ENCODE measurements at regions not wholly inside any gene's neighbourhood (a gene's known extent, or its start where the extent isn't known, plus 50 kb on each side); places are given as distances from the start of the nearest gene placed in this dataset.
"Not testable (repeated sequence)": the region's sequence is repeated elsewhere in the genome, so short reads cannot be mapped to it uniquely, and the experiment has no call there.

- H3K9me3 Mint-ChIP-seq: no peaks in the 10 kb centered on the region
- DNase-seq: no peak
- no peak overlapping the region for H3K4me3 Mint-ChIP-seq
- no peaks in the 10 kb centered on the region for H3K36me3 Mint-ChIP-seq
- no peaks in the 10 kb centered on the region for H3K27me3 Mint-ChIP-seq
- ChIA-PET CTCF (no interaction called here), POLR2A (no interaction called here)
- intact Hi-C loops (cut with micrococcal nuclease): no loop called here
- H3K4me1 Mint-ChIP-seq (ENCODE audit: low read depth): no peaks in the 10 kb centered on the region
- no peak overlapping the region for H3K27ac Mint-ChIP-seq
These were observed 50.8 kb upstream of the PCSK1 start for GRCh38 chr5:96483878-96484277.

GRCh38 chr5:96487859-96488258 is 54.8 kb upstream of the PCSK1 start:
- Mint-ChIP-seq H3K9me3 (no peaks in the 10 kb centered on the region), H3K4me1 (ENCODE audit: low read depth) (no peaks in the 10 kb centered on the region), H3K4me3 (no peak overlapping the region), H3K36me3 (no peaks in the 10 kb centered on the region), H3K27ac (no peak overlapping the region), H3K27me3 (peaks cover 2% of the 10 kb centered on the region)
- intact Hi-C loops (cut with micrococcal nuclease): no loop called here
- ChIA-PET CTCF (no interaction called here), POLR2A (no interaction called here)
- no peak for DNase-seq

GRCh38 chr5:96489532-96489931 is 56.5 kb upstream of the PCSK1 start:
- no peaks in the 10 kb centered on the region for H3K36me3 Mint-ChIP-seq
- H3K27ac Mint-ChIP-seq: no peak overlapping the region
- no peak overlapping the region for H3K4me3 Mint-ChIP-seq
- no peaks in the 10 kb centered on the region for H3K4me1 Mint-ChIP-seq (ENCODE audit: low read depth)
- DNase-seq: no peak
- intact Hi-C loops (cut with micrococcal nuclease): no loop called here
- ChIA-PET POLR2A (interaction anchor here (1.0 kb wide), 1 partner anchor 13 kb away, joined by 4 read pairs; no protein-coding TSS in a partner anchor), CTCF (interaction anchor here (2.0 kb wide), 1 partner anchor 112 kb away, joined by 5 read pairs; no protein-coding TSS in a partner anchor)
- H3K27me3 Mint-ChIP-seq: peaks cover 2% of the 10 kb centered on the region
- no peaks in the 10 kb centered on the region for H3K9me3 Mint-ChIP-seq

- intact Hi-C loops (cut with micrococcal nuclease): no loop called here
- Mint-ChIP-seq H3K36me3 (no peaks in the 10 kb centered on the region), H3K9me3 (no peaks in the 10 kb centered on the region), H3K27me3 (peaks cover 2% of the 10 kb centered on the region), H3K27ac (no peak overlapping the region), H3K4me3 (no peak overlapping the region), H3K4me1 (ENCODE audit: low read depth) (no peaks in the 10 kb centered on the region)
- CTCF ChIA-PET: no interaction called here
- POLR2A ChIA-PET: no interaction called here
- DNase-seq: no peak
These were observed 59.5 kb upstream of the PCSK1 start for GRCh38 chr5:96492459-96493047.

GRCh38 chr5:96493219-96493790 is 60.3 kb upstream of the PCSK1 start:
- CTCF ChIA-PET: no interaction called here

GRCh38 chr5:96495412-96495811 is 62.4 kb upstream of the PCSK1 start:
- H3K27ac Mint-ChIP-seq; H3K9me3 Mint-ChIP-seq; H3K4me3 Mint-ChIP-seq; intact Hi-C loops (cut with micrococcal nuclease); CTCF ChIA-PET; POLR2A ChIA-PET; H3K4me1 Mint-ChIP-seq (ENCODE audit: low read depth); H3K36me3 Mint-ChIP-seq; H3K27me3 Mint-ChIP-seq; DNase-seq: not testable (repeated sequence)

More at GRCh38 chr5:96493219-96493790, 60.3 kb upstream of the PCSK1 start:
- Mint-ChIP-seq H3K36me3 (no peaks in the 10 kb centered on the region), H3K9me3 (no peaks in the 10 kb centered on the region), H3K27ac (no peak overlapping the region), H3K27me3 (peaks cover 2% of the 10 kb centered on the region), H3K4me3 (no peak overlapping the region), H3K4me1 (ENCODE audit: low read depth) (no peaks in the 10 kb centered on the region)
- intact Hi-C loops (cut with micrococcal nuclease): no loop called here
- DNase-seq: no peak
- POLR2A ChIA-PET: no interaction called here

GRCh38 chr5:96497027-96497426 is 64.0 kb upstream of the PCSK1 start:
- H3K4me3 Mint-ChIP-seq; H3K27me3 Mint-ChIP-seq; intact Hi-C loops (cut with micrococcal nuclease); H3K4me1 Mint-ChIP-seq (ENCODE audit: low read depth); H3K27ac Mint-ChIP-seq; H3K9me3 Mint-ChIP-seq; H3K36me3 Mint-ChIP-seq; CTCF ChIA-PET; DNase-seq; POLR2A ChIA-PET: not testable (repeated sequence)

GRCh38 chr5:96499753-96500345 is 66.8 kb upstream of the PCSK1 start:
- no peak for DNase-seq
- no peaks in the 10 kb centered on the region for H3K36me3 Mint-ChIP-seq
- H3K9me3 Mint-ChIP-seq: no peaks in the 10 kb centered on the region
- H3K4me1 Mint-ChIP-seq (ENCODE audit: low read depth): no peaks in the 10 kb centered on the region
- H3K4me3 Mint-ChIP-seq: no peak overlapping the region
- ChIA-PET CTCF (no interaction called here), POLR2A (no interaction called here)
- H3K27ac Mint-ChIP-seq: no peak overlapping the region
- intact Hi-C loops (cut with micrococcal nuclease): no loop called here
- peaks cover 5% of the 10 kb centered on the region for H3K27me3 Mint-ChIP-seq

- no peaks in the 10 kb centered on the region for H3K4me1 Mint-ChIP-seq (ENCODE audit: low read depth)
- ChIA-PET POLR2A (no interaction called here), CTCF (no interaction called here)
- no peak for DNase-seq
- H3K4me3 Mint-ChIP-seq: no peak overlapping the region
- H3K27me3 Mint-ChIP-seq: peaks cover 5% of the 10 kb centered on the region
- H3K27ac Mint-ChIP-seq: no peak overlapping the region
- intact Hi-C loops (cut with micrococcal nuclease): no loop called here
- H3K36me3 Mint-ChIP-seq: no peaks in the 10 kb centered on the region
- H3K9me3 Mint-ChIP-seq: no peaks in the 10 kb centered on the region
These were observed 69.1 kb upstream of the PCSK1 start for GRCh38 chr5:96501991-96502646.

GRCh38 chr5:96503501-96504236 is 70.6 kb upstream of the PCSK1 start:
- intact Hi-C loops (cut with micrococcal nuclease): no loop called here
- no peak overlapping the region for H3K4me3 Mint-ChIP-seq
- ChIA-PET CTCF (interaction anchor here (0.9 to 1.0 kb wide), 2 partner anchors 91 to 110 kb away, joined by 3 read pairs; no protein-coding TSS in a partner anchor), POLR2A (no interaction called here)
- H3K36me3 Mint-ChIP-seq: no peaks in the 10 kb centered on the region
- H3K27ac Mint-ChIP-seq: no peak overlapping the region
- peaks cover 5% of the 10 kb centered on the region for H3K27me3 Mint-ChIP-seq
- no peak for DNase-seq
- H3K4me1 Mint-ChIP-seq (ENCODE audit: low read depth): no peaks in the 10 kb centered on the region
- no peaks in the 10 kb centered on the region for H3K9me3 Mint-ChIP-seq

GRCh38 chr5:96506376-96506775 is 73.3 kb upstream of the PCSK1 start:
- ChIA-PET CTCF (no interaction called here), POLR2A (no interaction called here)
- H3K36me3 Mint-ChIP-seq: no peaks in the 10 kb centered on the region
- H3K27me3 Mint-ChIP-seq: peaks cover 3% of the 10 kb centered on the region
- no peak overlapping the region for H3K27ac Mint-ChIP-seq
- no peak overlapping the region for H3K4me3 Mint-ChIP-seq
- intact Hi-C loops (cut with micrococcal nuclease): no loop called here
- H3K9me3 Mint-ChIP-seq: no peaks in the 10 kb centered on the region
- no peak for DNase-seq
- no peaks in the 10 kb centered on the region for H3K4me1 Mint-ChIP-seq (ENCODE audit: low read depth)

- no peak overlapping the region for H3K27ac Mint-ChIP-seq
- CTCF ChIA-PET: no interaction called here
- H3K9me3 Mint-ChIP-seq: no peaks in the 10 kb centered on the region
- POLR2A ChIA-PET: no interaction called here
- no peak for DNase-seq
- peaks cover 3% of the 10 kb centered on the region for H3K27me3 Mint-ChIP-seq
- H3K4me3 Mint-ChIP-seq: no peak overlapping the region
- no peaks in the 10 kb centered on the region for H3K36me3 Mint-ChIP-seq
- H3K4me1 Mint-ChIP-seq (ENCODE audit: low read depth): no peaks in the 10 kb centered on the region
- intact Hi-C loops (cut with micrococcal nuclease): no loop called here
These were observed 73.9 kb upstream of the PCSK1 start for GRCh38 chr5:96506866-96507527.
